ENCODE measurements at regions not wholly inside any gene's neighbourhood (a gene's known extent, or its start where the extent isn't known, plus 50 kb on each side); places are given as distances from the start of the nearest gene placed in this dataset.

- no peaks in the 10 kb centered on the region for H4K20me1 ChIP-seq (replicated peaks; ENCODE audit: control insufficient read depth, extremely low read depth, insufficient read depth, low read length)
- dilution Hi-C loops (cut with MboI; ENCODE audit: extremely low pct_ligation_motif_present, low sequenced_read_pairs) = no loop called here
- BruUV-seq (replicated peaks) = no TSS peak
- H3K27me3 ChIP-seq (ENCODE audit: control insufficient read depth in 2 of 2, insufficient read depth in 2 of 2, low read length in 2 of 2) = no peaks in the 10 kb centered on the region
- ChIA-PET CTCF (no interaction called here), POLR2A (no interaction called here)
- no peak overlapping the region for H3K27ac ChIP-seq (ENCODE audit: insufficient read depth, low read depth, low read length)
- no peak overlapping the region for H3K4me2 ChIP-seq (ENCODE audit: insufficient read depth, low read length)
- H2AFZ ChIP-seq (ENCODE audit: low read depth, low read length) = no peak overlapping the region
- DNase-seq (ENCODE audit: low read depth, low spot score) (no peak), FAIRE-seq (no peak)
- H3K79me2 ChIP-seq (ENCODE audit: control insufficient read depth, insufficient read depth, low read length) = no peaks in the 10 kb centered on the region
- no peaks in the 10 kb centered on the region for H3K36me3 ChIP-seq (ENCODE audit: control insufficient read depth in 2 of 2, extremely low read depth in 1 of 2, insufficient read depth in 2 of 2, low read length in 2 of 2)
- no peak overlapping the region for H3K4me3 ChIP-seq (replicated peaks in 1 of 3; ENCODE audit: insufficient read depth in 1 of 3, low read depth in 1 of 3, low read length in 3 of 3)
- no peak overlapping the region for H3K9ac ChIP-seq (replicated peaks; ENCODE audit: extremely low read depth, insufficient read depth, low read length)
- H3K9me1 ChIP-seq (replicated peaks; ENCODE audit: control insufficient read depth, extremely low read depth, insufficient read depth, low read length) = no peaks in the 10 kb centered on the region
- intact Hi-C loops (cut with micrococcal nuclease) = no loop called here
- H3K9me3 ChIP-seq (replicated peaks; ENCODE audit: control insufficient read depth, insufficient read depth, low read length) = no peaks in the 10 kb centered on the region
- TF ChIP-seq POLR2A (IDR thresholded peaks at IDR 0.05; ENCODE audit: low read depth, low read length) (no peak), GATA2 (IDR thresholded peaks at IDR 0.05; ENCODE audit: insufficient read depth, insufficient read length, low read depth, low read length) (no peak), CTCF (IDR thresholded peaks at IDR 0.05; ENCODE audit: extremely low read depth in 1 of 2, insufficient read depth in 1 of 2, low read depth in 1 of 2, low read length in 2 of 2) (no peak), EZH2 (IDR thresholded peaks at IDR 0.05; ENCODE audit: borderline replicate concordance, low read depth, low read length, severe bottlenecking) (no peak), MYC (IDR thresholded peaks at IDR 0.05; ENCODE audit: low read depth, low read length) (no peak), JUN (IDR thresholded peaks at IDR 0.05; ENCODE audit: borderline replicate concordance, insufficient read depth, insufficient read length, low read depth) (no peak), POLR2AphosphoS5 (IDR thresholded peaks at IDR 0.05; ENCODE audit: insufficient read depth, low read depth, low read length) (no peak)
- H3K4me1 ChIP-seq (ENCODE audit: control insufficient read depth, extremely low read depth, insufficient read depth, low read length) = no peaks in the 10 kb centered on the region
Measured at GRCh38 chr13:112325142-112325808, 50.9 kb upstream of the SPACA7 start.
